ENCODE measurements at regions not wholly inside any gene's neighbourhood (a gene's known extent, or its start where the extent isn't known, plus 50 kb on each side); places are given as distances from the start of the nearest gene placed in this dataset.
A peak's percentile ranks its signal among the peaks of the same experiment; 100 is the strongest.

- DNase-seq (ENCODE audit: low read depth) = no peak
- no peak for TF ChIP-seq CTCF (IDR thresholded peaks at IDR 0.05; ENCODE audit: control insufficient read depth, extremely low read depth, insufficient read depth)
- H3K4me3 ChIP-seq (ENCODE audit: low read depth, low read length) = no peak overlapping the region
Observed at GRCh38 chr9:79945016-79945415, 373.3 kb downstream of the TLE4 start.

- no peak for DNase-seq (ENCODE audit: low read depth)
- H3K4me3 ChIP-seq (ENCODE audit: low read depth, low read length) = no peak overlapping the region
- TF ChIP-seq CTCF (IDR thresholded peaks at IDR 0.05; ENCODE audit: control insufficient read depth, extremely low read depth, insufficient read depth) = no peak
Observed at GRCh38 chr9:79940919-79941318, 369.2 kb downstream of the TLE4 start.

GRCh38 chr9:79939819-79940218, 368.1 kb downstream of the TLE4 start:
- DNase-seq (ENCODE audit: low read depth) = peak; percentile 74
- H3K4me3 ChIP-seq (ENCODE audit: low read depth, low read length) = no peak overlapping the region
- no peak for TF ChIP-seq CTCF (IDR thresholded peaks at IDR 0.05; ENCODE audit: control insufficient read depth, extremely low read depth, insufficient read depth)

GRCh38 chr9:79936336-79936735, 364.6 kb downstream of the TLE4 start:
- DNase-seq (ENCODE audit: low read depth) = no peak
- H3K4me3 ChIP-seq (ENCODE audit: low read depth, low read length) = no peak overlapping the region
- no peak for TF ChIP-seq CTCF (IDR thresholded peaks at IDR 0.05; ENCODE audit: control insufficient read depth, extremely low read depth, insufficient read depth)

GRCh38 chr9:79929285-79929684, 357.5 kb downstream of the TLE4 start:
- no peak overlapping the region for H3K4me3 ChIP-seq (ENCODE audit: low read depth, low read length)
- no peak for TF ChIP-seq CTCF (IDR thresholded peaks at IDR 0.05; ENCODE audit: control insufficient read depth, extremely low read depth, insufficient read depth)
- DNase-seq (ENCODE audit: low read depth) = no peak

- no peak for DNase-seq (ENCODE audit: low read depth)
- no peak for TF ChIP-seq CTCF (IDR thresholded peaks at IDR 0.05; ENCODE audit: control insufficient read depth, extremely low read depth, insufficient read depth)
- H3K4me3 ChIP-seq (ENCODE audit: low read depth, low read length) = no peak overlapping the region
Observed at GRCh38 chr9:79928661-79929223, 357.0 kb downstream of the TLE4 start.

GRCh38 chr9:79925326-79925725, 353.6 kb downstream of the TLE4 start:
- no peak for TF ChIP-seq CTCF (IDR thresholded peaks at IDR 0.05; ENCODE audit: control insufficient read depth, extremely low read depth, insufficient read depth)

More at GRCh38 chr9:79925326-79925725, 353.6 kb downstream of the TLE4 start:
- no peak overlapping the region for H3K4me3 ChIP-seq (ENCODE audit: low read depth, low read length)
- no peak for DNase-seq (ENCODE audit: low read depth)
